ENCODE measurements at regions not wholly inside any gene's neighbourhood (a gene's known extent, or its start where the extent isn't known, plus 50 kb on each side); places are given as distances from the start of the nearest gene placed in this dataset.

DNA sequence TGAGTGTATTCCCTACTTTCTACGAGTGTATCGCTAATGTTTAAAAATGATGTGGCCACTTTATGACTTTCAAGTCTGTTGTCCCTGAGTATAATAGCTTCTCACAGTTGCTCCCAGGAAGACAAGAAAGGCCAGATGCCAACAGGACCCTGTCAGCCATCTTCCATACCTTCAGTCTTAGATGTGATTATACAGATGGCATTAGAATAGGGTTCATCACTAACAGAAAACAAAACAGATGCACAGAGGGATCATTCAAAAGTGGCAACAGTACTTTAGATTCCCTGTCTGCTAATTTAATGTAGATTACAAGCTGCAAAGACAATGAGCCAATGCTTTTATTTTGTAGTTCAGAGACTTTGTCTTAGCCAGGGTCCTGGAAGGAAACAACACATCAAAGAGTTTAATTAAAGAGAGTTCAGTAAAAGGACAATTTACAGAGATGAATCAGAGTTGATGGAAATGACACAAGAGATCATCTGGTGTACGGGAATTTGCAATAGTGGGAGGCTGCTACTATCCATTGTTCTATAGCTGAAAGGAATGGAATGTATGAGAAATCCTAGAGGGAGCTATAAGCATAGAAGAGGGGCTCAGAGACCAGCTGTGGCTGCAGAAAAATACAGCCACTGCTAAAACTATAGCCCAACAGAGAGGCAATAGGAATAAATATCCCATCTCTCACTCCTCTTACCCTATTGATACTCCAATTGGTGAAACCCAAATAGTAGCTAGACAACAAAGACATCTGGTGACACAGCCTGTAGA is 393.7 kb upstream of the SMC2 start:
- Histone ChIP-seq H3K27me3 (ENCODE audit: control insufficient read depth, insufficient read depth, low read length) (no peaks in the 10 kb centered on the region), H3K4me3 (ENCODE audit: low read depth, low read length) (no peak overlapping the region), H3K36me3 (ENCODE audit: control insufficient read depth, insufficient read depth, low read length) (no peaks in the 10 kb centered on the region)
- no peak for DNase-seq (ENCODE audit: low read depth)
- POLR2A ChIA-PET, result no interaction called here
- CTCF ChIA-PET, result interaction anchor here (1.0 kb wide), 1 partner anchor 35 kb away, joined by 3 read pairs; no protein-coding TSS in a partner anchor
- TF ChIP-seq, protein P1, sequence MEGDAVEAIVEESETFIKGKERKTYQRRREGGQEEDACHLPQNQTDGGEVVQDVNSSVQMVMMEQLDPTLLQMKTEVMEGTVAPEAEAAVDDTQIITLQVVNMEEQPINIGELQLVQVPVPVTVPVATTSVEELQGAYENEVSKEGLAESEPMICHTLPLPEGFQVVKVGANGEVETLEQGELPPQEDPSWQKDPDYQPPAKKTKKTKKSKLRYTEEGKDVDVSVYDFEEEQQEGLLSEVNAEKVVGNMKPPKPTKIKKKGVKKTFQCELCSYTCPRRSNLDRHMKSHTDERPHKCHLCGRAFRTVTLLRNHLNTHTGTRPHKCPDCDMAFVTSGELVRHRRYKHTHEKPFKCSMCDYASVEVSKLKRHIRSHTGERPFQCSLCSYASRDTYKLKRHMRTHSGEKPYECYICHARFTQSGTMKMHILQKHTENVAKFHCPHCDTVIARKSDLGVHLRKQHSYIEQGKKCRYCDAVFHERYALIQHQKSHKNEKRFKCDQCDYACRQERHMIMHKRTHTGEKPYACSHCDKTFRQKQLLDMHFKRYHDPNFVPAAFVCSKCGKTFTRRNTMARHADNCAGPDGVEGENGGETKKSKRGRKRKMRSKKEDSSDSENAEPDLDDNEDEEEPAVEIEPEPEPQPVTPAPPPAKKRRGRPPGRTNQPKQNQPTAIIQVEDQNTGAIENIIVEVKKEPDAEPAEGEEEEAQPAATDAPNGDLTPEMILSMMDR (IDR thresholded peaks at IDR 0.05; ENCODE audit: insufficient read depth, low read depth, low read length), result no peak

DNA sequence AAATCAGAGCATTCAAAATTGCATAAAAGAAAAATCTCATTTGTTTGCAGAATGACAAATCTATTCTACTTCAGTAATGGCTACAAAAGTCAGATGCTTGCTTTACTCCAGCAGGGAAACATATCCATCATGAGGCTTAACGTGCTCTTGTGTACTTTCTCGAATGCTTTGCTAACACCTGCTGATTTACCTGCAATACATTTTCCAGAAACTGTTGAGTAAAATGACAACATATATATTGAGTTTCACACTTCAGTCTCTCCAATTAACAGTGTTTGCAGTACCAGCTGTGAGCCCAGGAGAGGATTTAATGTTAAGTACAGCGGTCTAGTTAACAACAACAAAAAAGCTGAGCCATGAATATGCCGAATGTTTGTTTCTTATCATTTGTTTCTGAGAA is 391.5 kb upstream of the SMC2 start:
- TF ChIP-seq, protein P1 (IDR thresholded peaks at IDR 0.05; ENCODE audit: insufficient read depth, low read depth, low read length), result no peak
- no peaks in the 10 kb centered on the region for H3K36me3 ChIP-seq (ENCODE audit: control insufficient read depth, insufficient read depth, low read length)
- CTCF ChIA-PET, result no interaction called here
- DNase-seq (ENCODE audit: low read depth), result no peak
- H3K27me3 ChIP-seq (ENCODE audit: control insufficient read depth, insufficient read depth, low read length), result no peaks in the 10 kb centered on the region
- H3K4me3 ChIP-seq (ENCODE audit: low read depth, low read length), result no peak overlapping the region
- POLR2A ChIA-PET, result no interaction called here

DNA sequence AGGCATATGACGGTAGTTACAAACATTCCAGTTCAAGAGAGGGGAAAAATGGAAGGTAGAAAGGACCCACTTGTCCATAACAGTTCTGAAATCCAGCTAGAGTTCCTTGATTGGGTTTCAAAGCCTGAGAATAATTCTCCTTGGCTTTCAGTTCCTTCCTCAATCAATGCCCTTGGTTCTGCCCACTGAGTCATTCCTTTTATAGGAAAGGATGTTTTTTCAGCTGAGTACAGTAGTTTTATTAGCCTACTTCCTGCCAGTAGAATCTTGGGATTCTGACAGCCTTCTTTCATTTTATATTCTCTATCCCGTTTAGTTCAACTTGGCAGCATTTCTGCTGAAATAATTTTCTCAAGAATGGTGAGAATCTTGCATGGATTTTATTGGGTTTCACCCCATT is 386.9 kb upstream of the SMC2 start:
- ChIA-PET POLR2A (no interaction called here), CTCF (no interaction called here)
- no peaks in the 10 kb centered on the region for H3K36me3 ChIP-seq (ENCODE audit: control insufficient read depth, insufficient read depth, low read length)

DNA sequence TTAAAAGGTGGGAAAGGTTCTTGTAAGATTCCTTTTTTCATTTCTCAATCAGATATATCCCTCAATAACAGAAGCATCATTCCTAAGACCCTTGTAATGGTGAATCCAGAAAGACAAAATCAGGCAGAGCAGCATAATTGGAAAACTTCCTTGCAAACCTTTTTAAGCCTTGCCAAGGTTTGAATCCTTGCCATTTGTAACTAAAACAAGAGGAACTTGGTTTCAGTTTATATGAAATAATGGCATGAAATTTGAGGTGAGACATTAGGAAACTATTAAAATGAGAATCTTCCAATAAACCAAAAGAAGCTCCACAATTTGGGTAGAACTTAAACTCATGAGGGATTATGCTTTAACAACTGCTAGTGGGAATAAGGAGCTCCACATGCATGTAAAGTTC is 384.7 kb upstream of the SMC2 start:
- Histone ChIP-seq H3K36me3 (ENCODE audit: control insufficient read depth, insufficient read depth, low read length) (no peaks in the 10 kb centered on the region), H3K4me3 (ENCODE audit: low read depth, low read length) (no peak overlapping the region), H3K27me3 (ENCODE audit: control insufficient read depth, insufficient read depth, low read length) (no peaks in the 10 kb centered on the region)
- TF ChIP-seq, protein P1 (IDR thresholded peaks at IDR 0.05; ENCODE audit: insufficient read depth, low read depth, low read length), result no peak
- ChIA-PET POLR2A (no interaction called here), CTCF (no interaction called here)
- no peak for DNase-seq (ENCODE audit: low read depth)

More for the DNA sequence above, 386.9 kb upstream of the SMC2 start:
- Histone ChIP-seq H3K27me3 (ENCODE audit: control insufficient read depth, insufficient read depth, low read length) (no peaks in the 10 kb centered on the region), H3K4me3 (ENCODE audit: low read depth, low read length) (no peak overlapping the region)
- no peak for DNase-seq (ENCODE audit: low read depth)
- TF ChIP-seq, protein P1 (IDR thresholded peaks at IDR 0.05; ENCODE audit: insufficient read depth, low read depth, low read length), result no peak

DNA sequence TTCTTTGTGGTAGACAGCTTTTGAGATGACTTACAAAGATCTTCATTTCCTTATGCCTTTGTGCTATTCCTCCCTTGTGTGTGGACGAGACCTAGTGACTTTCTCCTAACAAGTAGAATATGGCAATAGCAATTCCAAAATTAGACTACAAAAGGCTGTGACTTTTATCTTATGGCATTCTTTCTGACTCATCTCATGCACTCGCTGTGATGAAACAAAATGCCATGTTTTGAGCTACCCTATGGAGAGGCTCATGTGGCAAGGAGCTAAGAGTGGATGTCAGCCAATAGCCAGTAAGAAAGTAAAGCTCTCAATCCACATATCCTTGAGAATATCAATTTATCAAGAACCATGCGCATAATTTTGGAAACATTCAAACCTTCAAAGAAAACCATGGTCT is 380.5 kb upstream of the SMC2 start:
- no peaks in the 10 kb centered on the region for H3K36me3 ChIP-seq (ENCODE audit: control insufficient read depth, insufficient read depth, low read length)
- TF ChIP-seq, protein P1 (IDR thresholded peaks at IDR 0.05; ENCODE audit: insufficient read depth, low read depth, low read length), result no peak
- no peaks in the 10 kb centered on the region for H3K27me3 ChIP-seq (ENCODE audit: control insufficient read depth, insufficient read depth, low read length)
- CTCF ChIA-PET, result no interaction called here
- H3K4me3 ChIP-seq (ENCODE audit: low read depth, low read length), result no peak overlapping the region
- DNase-seq (ENCODE audit: low read depth), result no peak
- POLR2A ChIA-PET, result no interaction called here
